PC-9 (cell line): ENCODE measurements at regions not wholly inside any gene's neighbourhood (a gene's known extent, or its start where the extent isn't known, plus 50 kb on each side); places are given as distances from the start of the nearest gene placed in this dataset.

Source experiments
- CTCF ChIP-seq: fragments of 200-600 bp; sonication (generic); conservative IDR thresholded peaks from 2 replicates; pipeline ENCODE4 v1.6.1; 2017; ENCODE audit warnings: mixed run types, antibody characterized with exemption, mild to moderate bottlenecking, moderate library complexity
- EZH2 ChIP-seq: fragments of 200-600 bp; sonication (generic); IDR thresholded peaks from 2 replicates; pipeline ENCODE4 v1.8.0; 2017; ENCODE audit warnings: antibody characterized with exemption, low read depth

- no peak for TF ChIP-seq CTCF
- no peak for TF ChIP-seq EZH2
These were observed 167.8 kb upstream of the EDNRA start for GRCh38 chr4:147313108-147313507.
